ENCODE measurements at regions not wholly inside any gene's neighbourhood (a gene's known extent, or its start where the extent isn't known, plus 50 kb on each side); places are given as distances from the start of the nearest gene placed in this dataset.

GRCh38 chr20:11401988-11402387 lies 515.7 kb upstream of the BTBD3 start:
- no peak for DNase-seq (ENCODE audit: low read depth in 6 of 9, low spot score in 9 of 9)
- no peaks in the 10 kb centered on the region for H3K4me1 ChIP-seq (ENCODE audit: control insufficient read depth in 2 of 2, insufficient read depth in 2 of 2, low read length in 2 of 2)
- H3K36me3 ChIP-seq (ENCODE audit: control insufficient read depth in 2 of 2, insufficient read depth in 2 of 2, low read length in 1 of 2): no peaks in the 10 kb centered on the region
- no peaks in the 10 kb centered on the region for H3K9me3 ChIP-seq (ENCODE audit: control insufficient read depth in 2 of 2, insufficient read depth in 1 of 2, low read length in 1 of 2)
- no peak overlapping the region for H3K4me3 ChIP-seq (ENCODE audit: low read length in 2 of 2)
- no peaks in the 10 kb centered on the region for H3K27me3 ChIP-seq (ENCODE audit: control insufficient read depth in 2 of 2, insufficient read depth in 1 of 2, low read length in 1 of 2)
- 95% methylated on average over 3 of the region's 3 CpGs for WGBS
- H3K27ac ChIP-seq (ENCODE audit: low read depth in 1 of 2, low read length in 1 of 2): no peak overlapping the region

- Histone ChIP-seq H3K27me3 (ENCODE audit: control insufficient read depth in 2 of 2, insufficient read depth in 1 of 2, low read length in 1 of 2) (no peaks in the 10 kb centered on the region), H3K4me1 (ENCODE audit: control insufficient read depth in 2 of 2, insufficient read depth in 2 of 2, low read length in 2 of 2) (no peaks in the 10 kb centered on the region)
- no peak for DNase-seq (ENCODE audit: low read depth in 6 of 9, low spot score in 9 of 9)
Observed at GRCh38 chr20:11403711-11404110, 514.0 kb upstream of the BTBD3 start.

GRCh38 chr20:11406877-11407276 lies 510.8 kb upstream of the BTBD3 start:
- Histone ChIP-seq H3K27me3 (ENCODE audit: control insufficient read depth in 2 of 2, insufficient read depth in 1 of 2, low read length in 1 of 2) (no peaks in the 10 kb centered on the region), H3K4me3 (ENCODE audit: low read length in 2 of 2) (no peak overlapping the region), H3K4me1 (ENCODE audit: control insufficient read depth in 2 of 2, insufficient read depth in 2 of 2, low read length in 2 of 2) (no peaks in the 10 kb centered on the region), H3K36me3 (ENCODE audit: control insufficient read depth in 2 of 2, insufficient read depth in 2 of 2, low read length in 1 of 2) (no peaks in the 10 kb centered on the region), H3K27ac (ENCODE audit: low read depth in 1 of 2, low read length in 1 of 2) (no peak overlapping the region), H3K9me3 (ENCODE audit: control insufficient read depth in 2 of 2, insufficient read depth in 1 of 2, low read length in 1 of 2) (peaks cover 0 to 5% of the 10 kb centered on the region in 2 donors)
- 94% methylated on average over 6 of the region's 6 CpGs for WGBS
- DNase-seq (ENCODE audit: low read depth in 6 of 9, low spot score in 9 of 9): no peak

More at GRCh38 chr20:11403711-11404110, 514.0 kb upstream of the BTBD3 start:
- no peaks in the 10 kb centered on the region for H3K36me3 ChIP-seq (ENCODE audit: control insufficient read depth in 2 of 2, insufficient read depth in 2 of 2, low read length in 1 of 2)
- 91% methylated on average over 2 of the region's 2 CpGs for WGBS
- no peak overlapping the region for H3K27ac ChIP-seq (ENCODE audit: low read depth in 1 of 2, low read length in 1 of 2)
- H3K4me3 ChIP-seq (ENCODE audit: low read length in 2 of 2): no peak overlapping the region
- H3K9me3 ChIP-seq (ENCODE audit: control insufficient read depth in 2 of 2, insufficient read depth in 1 of 2, low read length in 1 of 2): no peaks in the 10 kb centered on the region

- Histone ChIP-seq H3K27ac (ENCODE audit: low read depth in 1 of 2, low read length in 1 of 2) (no peak overlapping the region), H3K36me3 (ENCODE audit: control insufficient read depth in 2 of 2, insufficient read depth in 2 of 2, low read length in 1 of 2) (no peaks in the 10 kb centered on the region), H3K4me1 (ENCODE audit: control insufficient read depth in 2 of 2, insufficient read depth in 2 of 2, low read length in 2 of 2) (no peaks in the 10 kb centered on the region), H3K27me3 (ENCODE audit: control insufficient read depth in 2 of 2, insufficient read depth in 1 of 2, low read length in 1 of 2) (no peaks in the 10 kb centered on the region), H3K9me3 (ENCODE audit: control insufficient read depth in 2 of 2, insufficient read depth in 1 of 2, low read length in 1 of 2) (peaks cover 0 to 5% of the 10 kb centered on the region in 2 donors), H3K4me3 (ENCODE audit: low read length in 2 of 2) (no peak overlapping the region)
- DNase-seq (ENCODE audit: low read depth in 6 of 9, low spot score in 9 of 9): no peak
Observed at GRCh38 chr20:11409561-11409960, 508.1 kb upstream of the BTBD3 start.

- H3K27me3 ChIP-seq (ENCODE audit: control insufficient read depth in 2 of 2, insufficient read depth in 1 of 2, low read length in 1 of 2): no peaks in the 10 kb centered on the region
- no peak for DNase-seq (ENCODE audit: low read depth in 6 of 9, low spot score in 9 of 9)
- no peak overlapping the region for H3K4me3 ChIP-seq (ENCODE audit: low read length in 2 of 2)
- no peaks in the 10 kb centered on the region for H3K4me1 ChIP-seq (ENCODE audit: control insufficient read depth in 2 of 2, insufficient read depth in 2 of 2, low read length in 2 of 2)
- H3K27ac ChIP-seq (ENCODE audit: low read depth in 1 of 2, low read length in 1 of 2): no peak overlapping the region
- peaks cover 0 to 5% of the 10 kb centered on the region in 2 donors for H3K9me3 ChIP-seq (ENCODE audit: control insufficient read depth in 2 of 2, insufficient read depth in 1 of 2, low read length in 1 of 2)
- 96% methylated on average over 11 of the region's 11 CpGs for WGBS
- no peaks in the 10 kb centered on the region for H3K36me3 ChIP-seq (ENCODE audit: control insufficient read depth in 2 of 2, insufficient read depth in 2 of 2, low read length in 1 of 2)
Observed at GRCh38 chr20:11411765-11412164, 505.9 kb upstream of the BTBD3 start.

- Histone ChIP-seq H3K36me3 (ENCODE audit: control insufficient read depth in 2 of 2, insufficient read depth in 2 of 2, low read length in 1 of 2) (no peaks in the 10 kb centered on the region), H3K9me3 (ENCODE audit: control insufficient read depth in 2 of 2, insufficient read depth in 1 of 2, low read length in 1 of 2) (no peaks in the 10 kb centered on the region), H3K4me3 (ENCODE audit: low read length in 2 of 2) (no peak overlapping the region), H3K27ac (ENCODE audit: low read depth in 1 of 2, low read length in 1 of 2) (no peak overlapping the region), H3K4me1 (ENCODE audit: control insufficient read depth in 2 of 2, insufficient read depth in 2 of 2, low read length in 2 of 2) (no peaks in the 10 kb centered on the region), H3K27me3 (ENCODE audit: control insufficient read depth in 2 of 2, insufficient read depth in 1 of 2, low read length in 1 of 2) (no peaks in the 10 kb centered on the region)
- 92% methylated on average over 3 of the region's 3 CpGs for WGBS
- DNase-seq (ENCODE audit: low read depth in 6 of 9, low spot score in 9 of 9): no peak
Observed at GRCh38 chr20:11426948-11427347, 490.7 kb upstream of the BTBD3 start.

- no peaks in the 10 kb centered on the region for H3K27me3 ChIP-seq (ENCODE audit: control insufficient read depth in 2 of 2, insufficient read depth in 1 of 2, low read length in 1 of 2)
- 95% methylated on average over 2 of the region's 2 CpGs for WGBS
Observed at GRCh38 chr20:11429168-11429567, 488.5 kb upstream of the BTBD3 start.

GRCh38 chr20:11429889-11430519 lies 487.7 kb upstream of the BTBD3 start:
- H3K4me1 ChIP-seq (ENCODE audit: control insufficient read depth in 2 of 2, insufficient read depth in 2 of 2, low read length in 2 of 2): no peaks in the 10 kb centered on the region
- H3K4me3 ChIP-seq (ENCODE audit: low read length in 2 of 2): no peak overlapping the region
- no peaks in the 10 kb centered on the region for H3K36me3 ChIP-seq (ENCODE audit: control insufficient read depth in 2 of 2, insufficient read depth in 2 of 2, low read length in 1 of 2)
- no peaks in the 10 kb centered on the region for H3K27me3 ChIP-seq (ENCODE audit: control insufficient read depth in 2 of 2, insufficient read depth in 1 of 2, low read length in 1 of 2)
- no peaks in the 10 kb centered on the region for H3K9me3 ChIP-seq (ENCODE audit: control insufficient read depth in 2 of 2, insufficient read depth in 1 of 2, low read length in 1 of 2)
- WGBS: 80% methylated on average over 5 of the region's 5 CpGs
- no peak for DNase-seq (ENCODE audit: low read depth in 6 of 9, low spot score in 9 of 9)
- H3K27ac ChIP-seq (ENCODE audit: low read depth in 1 of 2, low read length in 1 of 2): no peak overlapping the region

More at GRCh38 chr20:11429168-11429567, 488.5 kb upstream of the BTBD3 start:
- no peaks in the 10 kb centered on the region for H3K9me3 ChIP-seq (ENCODE audit: control insufficient read depth in 2 of 2, insufficient read depth in 1 of 2, low read length in 1 of 2)
- no peak for DNase-seq (ENCODE audit: low read depth in 6 of 9, low spot score in 9 of 9)
- H3K36me3 ChIP-seq (ENCODE audit: control insufficient read depth in 2 of 2, insufficient read depth in 2 of 2, low read length in 1 of 2): no peaks in the 10 kb centered on the region
- H3K4me3 ChIP-seq (ENCODE audit: low read length in 2 of 2): no peak overlapping the region
- H3K27ac ChIP-seq (ENCODE audit: low read depth in 1 of 2, low read length in 1 of 2): no peak overlapping the region
- H3K4me1 ChIP-seq (ENCODE audit: control insufficient read depth in 2 of 2, insufficient read depth in 2 of 2, low read length in 2 of 2): no peaks in the 10 kb centered on the region

GRCh38 chr20:11430652-11431051 lies 487.0 kb upstream of the BTBD3 start:
- DNase-seq (ENCODE audit: low read depth in 6 of 9, low spot score in 9 of 9): no peak
- H3K9me3 ChIP-seq (ENCODE audit: control insufficient read depth in 2 of 2, insufficient read depth in 1 of 2, low read length in 1 of 2): peaks cover 0 to under 1% of the 10 kb centered on the region in 2 donors
- H3K4me3 ChIP-seq (ENCODE audit: low read length in 2 of 2): no peak overlapping the region
- H3K4me1 ChIP-seq (ENCODE audit: control insufficient read depth in 2 of 2, insufficient read depth in 2 of 2, low read length in 2 of 2): no peaks in the 10 kb centered on the region
- no peaks in the 10 kb centered on the region for H3K27me3 ChIP-seq (ENCODE audit: control insufficient read depth in 2 of 2, insufficient read depth in 1 of 2, low read length in 1 of 2)
- WGBS: 86% methylated on average over 3 of the region's 3 CpGs
- no peaks in the 10 kb centered on the region for H3K36me3 ChIP-seq (ENCODE audit: control insufficient read depth in 2 of 2, insufficient read depth in 2 of 2, low read length in 1 of 2)
- no peak overlapping the region for H3K27ac ChIP-seq (ENCODE audit: low read depth in 1 of 2, low read length in 1 of 2)
